Vagina (tissue), 2 donors: ENCODE measurements at regions not wholly inside any gene's neighbourhood (a gene's known extent, or its start where the extent isn't known, plus 50 kb on each side); places are given as distances from the start of the nearest gene placed in this dataset.

ENCODE experiments used
- DNase-seq, 2 donors: peaks; one replicate each; pipeline ENCODE4 v3.0.0-alpha.2; 2017; ENCODE audit errors: extremely low spot score in 2 of 2
- H3K27ac ChIP-seq: fragments of 200-600 bp; sonication (generic); one replicate; pipeline ENCODE4 v1.5.1; 2019
- H3K27me3 ChIP-seq: fragments of 200-600 bp; sonication (generic); one replicate; pipeline ENCODE4 v1.5.1; 2019
- H3K36me3 ChIP-seq, 2 donors: fragments of 200-600 bp; sonication (generic); one replicate each; pipeline ENCODE4 v1.5.1; 2017 to 2019
- H3K4me1 ChIP-seq: fragments of 200-600 bp; sonication (generic); one replicate; pipeline ENCODE4 v1.5.1; 2019
- H3K4me3 ChIP-seq, 2 donors: fragments of 200-600 bp; sonication (generic); 1 replicate in 1 of 2; 2 replicates in 1 of 2; pipeline ENCODE4 v1.5.1; 2016 to 2019
- H3K9me3 ChIP-seq: fragments of 200-600 bp; sonication (generic); one replicate; pipeline ENCODE4 v1.5.1; 2019
- CTCF ChIP-seq, 3 experiments: fragments of 450-650 bp in 2 of 3; fragments of 200-600 bp in 1 of 3; sonication (generic) in 1 of 3; IDR thresholded peaks; one replicate each; pipeline ENCODE4 v1.5.1; 2017 to 2019; ENCODE audit warnings: antibody characterized with exemption in 3 of 3, mild to moderate bottlenecking in 2 of 3, moderate library complexity in 2 of 3
- POLR2A ChIP-seq, 2 donors: fragments of 450-650 bp; IDR thresholded peaks; one replicate each; pipeline ENCODE4 v1.6.1; 2017; ENCODE audit warnings: antibody characterized with exemption in 2 of 2, mild to moderate bottlenecking in 2 of 2, moderate library complexity in 2 of 2
- POLR2AphosphoS5 ChIP-seq, 2 donors: sonication (generic); formaldehyde crosslinking; IDR thresholded peaks; one replicate each; pipeline ENCODE4 v1.9.0; 2017; ENCODE audit warnings: antibody characterized with exemption in 2 of 2, mild to moderate bottlenecking in 2 of 2, low read depth in 1 of 2; ENCODE audit not compliant: insufficient read depth in 1 of 2
- intact Hi-C: fragments of 100-400 bp; cut with DNase I; formaldehyde crosslinking; loops from one replicate; pipeline ENCODE4 v1.15.1; 2023

- Histone ChIP-seq H3K36me3 (no peaks in the 10 kb centered on the region), H3K9me3 (no peaks in the 10 kb centered on the region), H3K27me3 (no peaks in the 10 kb centered on the region), H3K4me3 (no peak overlapping the region), H3K27ac (no peak overlapping the region), H3K4me1 (no peaks in the 10 kb centered on the region)
- peak; percentile 64 to 94 for DNase-seq
- TF ChIP-seq POLR2AphosphoS5 (IDR thresholded peaks at IDR 0.05; ENCODE audit: insufficient read depth in 1 of 2, low read depth in 1 of 2): no peak
- TF ChIP-seq CTCF (IDR thresholded peaks at IDR 0.05): no peak
- no peak for TF ChIP-seq POLR2A (IDR thresholded peaks at IDR 0.05)
- intact Hi-C loops: no loop called here
Measured at GRCh38 chr1:5646486-5647149, 345.6 kb downstream of the NPHP4 start.

- intact Hi-C loops: no loop called here
- no peaks in the 10 kb centered on the region for H3K4me1 ChIP-seq
- TF ChIP-seq POLR2AphosphoS5 (IDR thresholded peaks at IDR 0.05; ENCODE audit: insufficient read depth in 1 of 2, low read depth in 1 of 2): no peak
- no peak for TF ChIP-seq POLR2A (IDR thresholded peaks at IDR 0.05)
- TF ChIP-seq CTCF (IDR thresholded peaks at IDR 0.05): no peak
- peak; percentile 54 to 95 for DNase-seq
- H3K36me3 ChIP-seq: no peaks in the 10 kb centered on the region
- H3K4me3 ChIP-seq: no peak overlapping the region
- no peaks in the 10 kb centered on the region for H3K9me3 ChIP-seq
- no peak overlapping the region for H3K27ac ChIP-seq
- no peaks in the 10 kb centered on the region for H3K27me3 ChIP-seq
Measured at GRCh38 chr1:5645929-5646328, 346.3 kb downstream of the NPHP4 start.

- intact Hi-C loops: no loop called here
- H3K4me3 ChIP-seq: no peak overlapping the region
- H3K9me3 ChIP-seq: no peaks in the 10 kb centered on the region
- H3K27me3 ChIP-seq: no peaks in the 10 kb centered on the region
- DNase-seq: peak in 1 of 2 donors; percentile 56
- TF ChIP-seq POLR2A (IDR thresholded peaks at IDR 0.05): no peak
- no peak for TF ChIP-seq CTCF (IDR thresholded peaks at IDR 0.05)
- TF ChIP-seq POLR2AphosphoS5 (IDR thresholded peaks at IDR 0.05; ENCODE audit: insufficient read depth in 1 of 2, low read depth in 1 of 2): no peak
- H3K27ac ChIP-seq: no peak overlapping the region
- H3K36me3 ChIP-seq: no peaks in the 10 kb centered on the region
- H3K4me1 ChIP-seq: no peaks in the 10 kb centered on the region
Measured at GRCh38 chr1:5645135-5645399, 347.2 kb downstream of the NPHP4 start.

- no peaks in the 10 kb centered on the region for H3K9me3 ChIP-seq
- H3K36me3 ChIP-seq: no peaks in the 10 kb centered on the region
- no peak overlapping the region for H3K4me3 ChIP-seq
- TF ChIP-seq POLR2AphosphoS5 (IDR thresholded peaks at IDR 0.05; ENCODE audit: insufficient read depth in 1 of 2, low read depth in 1 of 2): no peak
- TF ChIP-seq POLR2A (IDR thresholded peaks at IDR 0.05): no peak
- no peak for TF ChIP-seq CTCF (IDR thresholded peaks at IDR 0.05)
- intact Hi-C loops: no loop called here
- no peaks in the 10 kb centered on the region for H3K27me3 ChIP-seq
- no peak overlapping the region for H3K27ac ChIP-seq
- peak in 1 of 2 donors; percentile 93 for DNase-seq
- no peaks in the 10 kb centered on the region for H3K4me1 ChIP-seq
Measured at GRCh38 chr1:5644281-5645134, 347.7 kb downstream of the NPHP4 start.
